ENCODE measurements at regions not wholly inside any gene's neighbourhood (a gene's known extent, or its start where the extent isn't known, plus 50 kb on each side); places are given as distances from the start of the nearest gene placed in this dataset.

GRCh38 chr5:154576429-154576806 is 98.4 kb upstream of the HAND1 start (continued):
- TF ChIP-seq, protein P1, sequence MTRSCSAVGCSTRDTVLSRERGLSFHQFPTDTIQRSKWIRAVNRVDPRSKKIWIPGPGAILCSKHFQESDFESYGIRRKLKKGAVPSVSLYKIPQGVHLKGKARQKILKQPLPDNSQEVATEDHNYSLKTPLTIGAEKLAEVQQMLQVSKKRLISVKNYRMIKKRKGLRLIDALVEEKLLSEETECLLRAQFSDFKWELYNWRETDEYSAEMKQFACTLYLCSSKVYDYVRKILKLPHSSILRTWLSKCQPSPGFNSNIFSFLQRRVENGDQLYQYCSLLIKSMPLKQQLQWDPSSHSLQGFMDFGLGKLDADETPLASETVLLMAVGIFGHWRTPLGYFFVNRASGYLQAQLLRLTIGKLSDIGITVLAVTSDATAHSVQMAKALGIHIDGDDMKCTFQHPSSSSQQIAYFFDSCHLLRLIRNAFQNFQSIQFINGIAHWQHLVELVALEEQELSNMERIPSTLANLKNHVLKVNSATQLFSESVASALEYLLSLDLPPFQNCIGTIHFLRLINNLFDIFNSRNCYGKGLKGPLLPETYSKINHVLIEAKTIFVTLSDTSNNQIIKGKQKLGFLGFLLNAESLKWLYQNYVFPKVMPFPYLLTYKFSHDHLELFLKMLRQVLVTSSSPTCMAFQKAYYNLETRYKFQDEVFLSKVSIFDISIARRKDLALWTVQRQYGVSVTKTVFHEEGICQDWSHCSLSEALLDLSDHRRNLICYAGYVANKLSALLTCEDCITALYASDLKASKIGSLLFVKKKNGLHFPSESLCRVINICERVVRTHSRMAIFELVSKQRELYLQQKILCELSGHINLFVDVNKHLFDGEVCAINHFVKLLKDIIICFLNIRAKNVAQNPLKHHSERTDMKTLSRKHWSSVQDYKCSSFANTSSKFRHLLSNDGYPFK (CRISPR knock-in tag; IDR thresholded peaks at IDR 0.05; ENCODE audit: borderline replicate concordance): no peak
- TF ChIP-seq SAFB2 (CRISPR knock-in tag; IDR thresholded peaks at IDR 0.05; ENCODE audit: borderline replicate concordance, low read depth): no peak
- TF ChIP-seq ATF6 (CRISPR knock-in tag; conservative IDR thresholded peaks at IDR 0.05): no peak
- no peak for TF ChIP-seq ZNF563 (CRISPR knock-in tag; IDR thresholded peaks at IDR 0.05)
- TF ChIP-seq HDAC2 (CRISPR knock-in tag; IDR thresholded peaks at IDR 0.05): no peak
- no peak for TF ChIP-seq RFXAP (CRISPR knock-in tag; IDR thresholded peaks at IDR 0.05; ENCODE audit: borderline replicate concordance)

DNA sequence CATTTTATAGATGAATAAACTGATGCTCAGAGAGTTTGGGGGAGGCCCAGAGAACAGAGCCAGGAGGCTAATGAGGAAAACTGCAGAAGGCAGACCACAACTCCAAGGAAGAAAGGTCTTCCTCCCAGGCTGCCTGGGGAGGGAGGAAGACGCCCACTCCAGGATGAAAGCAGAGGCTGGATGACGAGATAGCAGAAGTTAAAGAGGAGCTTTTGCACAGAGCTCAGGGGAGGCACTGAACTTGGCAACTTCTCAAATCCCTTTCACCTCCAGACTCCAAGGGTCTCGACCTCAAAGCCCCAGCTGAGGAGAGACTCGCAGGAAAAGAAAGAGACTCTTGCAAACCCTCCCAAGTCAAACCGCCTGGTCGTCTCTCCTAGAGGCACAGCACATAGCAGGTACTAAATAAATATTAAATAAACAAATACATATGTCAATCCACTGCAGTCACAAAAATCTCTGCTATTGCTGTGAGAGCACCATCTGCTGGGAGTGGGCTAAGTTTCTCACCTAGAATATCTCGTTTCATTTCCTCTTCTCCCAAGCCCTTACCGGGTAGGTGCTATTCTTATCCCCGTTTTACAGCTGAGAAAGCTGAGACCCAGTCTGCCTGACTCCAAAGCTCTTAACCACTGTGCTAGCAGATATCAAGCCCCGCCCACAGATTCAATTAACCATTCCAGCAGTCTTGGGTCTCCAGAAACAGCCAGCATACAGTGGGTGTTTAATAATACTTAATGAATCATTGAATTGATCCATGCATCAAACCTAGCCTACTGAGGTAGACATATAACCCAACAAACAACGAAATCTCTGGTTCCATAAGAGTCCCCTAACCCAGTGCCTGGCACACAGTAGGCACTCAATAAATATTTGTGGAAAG is 97.8 kb upstream of the HAND1 start:
- Histone ChIP-seq H3K4me3 (replicated peaks in 1 of 3; ENCODE audit: insufficient read depth in 1 of 3, low read depth in 2 of 3, low read length in 3 of 3) (no peak overlapping the region), H3K4me2 (ENCODE audit: low read depth, low read length) (no peak overlapping the region), H3K79me2 (ENCODE audit: insufficient read depth, low read length) (no peaks in the 10 kb centered on the region), H3K27me3 (ENCODE audit: control insufficient read depth in 1 of 2, insufficient read depth in 2 of 2, low read length in 2 of 2) (peaks cover 4 to 32% of the 10 kb centered on the region in 2 experiments; a peak in 4 of 5 replicates), H3K27ac (ENCODE audit: extremely low read length, insufficient read depth, low read length) (no peak overlapping the region), H3K36me3 (replicated peaks in 1 of 2; ENCODE audit: control insufficient read depth in 1 of 2, insufficient read depth in 2 of 2, low read length in 2 of 2) (no peaks in the 10 kb centered on the region), H2AFZ (ENCODE audit: low read length) (no peak overlapping the region), H3K4me1 (ENCODE audit: insufficient read depth, low read length) (no peaks in the 10 kb centered on the region), H3K9me3 (ENCODE audit: low read length) (no peaks in the 10 kb centered on the region), H4K20me1 (ENCODE audit: insufficient read depth, low read length) (no peaks in the 10 kb centered on the region), H3K9ac (ENCODE audit: insufficient read depth, low read depth, low read length) (no peak overlapping the region)
- in situ Hi-C loops (cut with HindIII; ENCODE audit: extremely low pct_ligation_motif_present, low pct_unique_long_range_greater_than_20kb): no loop called here
- 4% methylated on average over 11 of the region's 11 CpGs for WGBS (ENCODE audit: low lambda C conversion rate)
- no TSS peak for BruUV-seq (replicated peaks)
- TF ChIP-seq CTCF (CRISPR knock-in tag; IDR thresholded peaks at IDR 0.05): 0 out of 2 replicates have a peak, but pooled peaks have one; percentile 9
- no peak for TF ChIP-seq SNAI1 (CRISPR knock-in tag; IDR thresholded peaks at IDR 0.05; ENCODE audit: borderline replicate concordance)
- TF ChIP-seq STAG1 (CRISPR knock-in tag; IDR thresholded peaks at IDR 0.05): 0 out of 2 replicates have a peak, but pooled peaks have one; percentile 7
- ChIA-PET POLR2A (no interaction called here), CTCF (ENCODE audit: low intra/inter-chr PET ratio, low total read pairs) (no interaction called here)
- DNase-seq (ENCODE audit: low spot score) (peak; percentile 4), FAIRE-seq (no peak), ATAC-seq (peak; percentile 31; the same call in 1 of the 3 replicates)
- intact Hi-C loops (cut with micrococcal nuclease; ENCODE audit: unreplicated experiment): no loop called here
